KMS-11 (cell line): ENCODE measurements at regions not wholly inside any gene's neighbourhood (a gene's known extent, or its start where the extent isn't known, plus 50 kb on each side); places are given as distances from the start of the nearest gene placed in this dataset.

Experiments used
- H2AFZ ChIP-seq: fragments of 200-600 bp; sonication (generic); 2 replicates; pipeline ENCODE4 v1.6.1; 2016; ENCODE audit warnings: antibody characterized with exemption, mixed run types, low read depth
- H3K27ac ChIP-seq: fragments of 200-600 bp; sonication (generic); 2 replicates; pipeline ENCODE4 v1.6.1; 2016; ENCODE audit warnings: mild to moderate bottlenecking, mixed run types
- H3K27me3 ChIP-seq: fragments of 200-600 bp; sonication (generic); 2 replicates; pipeline ENCODE4 v1.6.1; 2017; ENCODE audit warnings: mild to moderate bottlenecking, low read depth, mixed run types, moderate library complexity; ENCODE audit not compliant: insufficient read depth
- H3K36me3 ChIP-seq: fragments of 200-600 bp; sonication (generic); 2 replicates; pipeline ENCODE4 v1.6.1; 2017; ENCODE audit warnings: mild to moderate bottlenecking, mixed run types; ENCODE audit not compliant: insufficient read depth
- H3K4me1 ChIP-seq: fragments of 200-600 bp; sonication (generic); 2 replicates; pipeline ENCODE4 v1.6.1; 2016; ENCODE audit warnings: mild to moderate bottlenecking, low read depth, mixed run types; ENCODE audit not compliant: poor library complexity, severe bottlenecking
- H3K4me2 ChIP-seq: fragments of 200-600 bp; sonication (generic); 2 replicates; pipeline ENCODE4 v1.7.0; 2016; ENCODE audit warnings: mild to moderate bottlenecking, mixed run types
- H3K4me3 ChIP-seq: fragments of 200-600 bp; sonication (generic); IDR thresholded peaks from 2 replicates; pipeline ENCODE4 v1.6.1; 2017; ENCODE audit warnings: low read depth, low read length, mixed read lengths; ENCODE audit not compliant: insufficient read depth
- H3K79me2 ChIP-seq: fragments of 200-600 bp; sonication (generic); 2 replicates; pipeline ENCODE4 v1.6.1; 2016; ENCODE audit warnings: low read depth, mixed run types; ENCODE audit not compliant: insufficient read depth
- H3K9ac ChIP-seq: fragments of 200-600 bp; sonication (generic); 2 replicates; pipeline ENCODE4 v1.6.1; 2016; ENCODE audit warnings: mild to moderate bottlenecking, mixed run types
- H4K20me1 ChIP-seq: fragments of 200-600 bp; sonication (generic); 2 replicates; pipeline ENCODE4 v1.6.1; 2016; ENCODE audit warnings: mild to moderate bottlenecking, mixed run types; ENCODE audit not compliant: insufficient read depth
- CTCF ChIP-seq: fragments of 200-600 bp; sonication (generic); conservative IDR thresholded peaks from 2 replicates; pipeline ENCODE4 v1.6.1; 2017; ENCODE audit warnings: low read depth, mild to moderate bottlenecking, antibody characterized with exemption, low read length, moderate library complexity, mixed read lengths

- Histone ChIP-seq H2AFZ (no peak overlapping the region), H3K4me2 (no peak overlapping the region), H3K27me3 (no peaks in the 10 kb centered on the region), H3K27ac (no peak overlapping the region), H3K9ac (no peak overlapping the region), H3K4me1 (no peaks in the 10 kb centered on the region), H4K20me1 (no peaks in the 10 kb centered on the region), H3K79me2 (no peaks in the 10 kb centered on the region), H3K36me3 (no peaks in the 10 kb centered on the region), H3K4me3 (no peak overlapping the region)
- no peak for TF ChIP-seq CTCF
These were observed 277.1 kb downstream of the XXYLT1 start for GRCh38 chr3:194993896-194994295.

- Histone ChIP-seq H3K4me1 (no peaks in the 10 kb centered on the region), H3K27me3 (no peaks in the 10 kb centered on the region), H3K36me3 (no peaks in the 10 kb centered on the region), H3K79me2 (no peaks in the 10 kb centered on the region), H2AFZ (no peak overlapping the region), H3K9ac (no peak overlapping the region), H3K4me3 (no peak overlapping the region), H4K20me1 (no peaks in the 10 kb centered on the region), H3K27ac (no peak overlapping the region), H3K4me2 (no peak overlapping the region)
- no peak for TF ChIP-seq CTCF
These were observed 276.4 kb downstream of the XXYLT1 start for GRCh38 chr3:194994551-194994981.

- no peak overlapping the region for H2AFZ ChIP-seq
- H3K27me3 ChIP-seq: no peaks in the 10 kb centered on the region
- no peak for TF ChIP-seq CTCF
- no peak overlapping the region for H3K4me3 ChIP-seq
- H3K4me2 ChIP-seq: no peak overlapping the region
- no peak overlapping the region for H3K27ac ChIP-seq
- no peaks in the 10 kb centered on the region for H3K4me1 ChIP-seq
- no peaks in the 10 kb centered on the region for H4K20me1 ChIP-seq
- no peak overlapping the region for H3K9ac ChIP-seq
- no peaks in the 10 kb centered on the region for H3K36me3 ChIP-seq
- no peaks in the 10 kb centered on the region for H3K79me2 ChIP-seq
These were observed 275.6 kb downstream of the XXYLT1 start for GRCh38 chr3:194995334-194995733.

- H4K20me1 ChIP-seq: no peaks in the 10 kb centered on the region
- no peak overlapping the region for H3K27ac ChIP-seq
- no peak overlapping the region for H3K4me3 ChIP-seq
- H3K36me3 ChIP-seq: no peaks in the 10 kb centered on the region
- H2AFZ ChIP-seq: no peak overlapping the region
- H3K79me2 ChIP-seq: no peaks in the 10 kb centered on the region
- H3K4me1 ChIP-seq: no peaks in the 10 kb centered on the region
- TF ChIP-seq CTCF: no peak
- H3K9ac ChIP-seq: no peak overlapping the region
- no peaks in the 10 kb centered on the region for H3K27me3 ChIP-seq
- no peak overlapping the region for H3K4me2 ChIP-seq
These were observed 275.0 kb downstream of the XXYLT1 start for GRCh38 chr3:194995922-194996321.

- peaks cover 2% of the 10 kb centered on the region for H3K4me1 ChIP-seq
- no peaks in the 10 kb centered on the region for H3K79me2 ChIP-seq
- no peaks in the 10 kb centered on the region for H3K36me3 ChIP-seq
- H2AFZ ChIP-seq: no peak overlapping the region
- no peaks in the 10 kb centered on the region for H4K20me1 ChIP-seq
- no peak overlapping the region for H3K4me2 ChIP-seq
- no peak overlapping the region for H3K9ac ChIP-seq
- H3K27ac ChIP-seq: no peak overlapping the region
- TF ChIP-seq CTCF: no peak
- H3K4me3 ChIP-seq: no peak overlapping the region
- H3K27me3 ChIP-seq: no peaks in the 10 kb centered on the region
These were observed 274.2 kb downstream of the XXYLT1 start for GRCh38 chr3:194996746-194997145.
